NB4 (cell line): ENCODE measurements at regions not wholly inside any gene's neighbourhood (a gene's known extent, or its start where the extent isn't known, plus 50 kb on each side); places are given as distances from the start of the nearest gene placed in this dataset.

ENCODE experiments used
- DNase-seq: peaks from one replicate; pipeline ENCODE4 v3.0.0; 2010; ENCODE audit warnings: low read depth
- H3K4me3 ChIP-seq: one replicate; pipeline ENCODE4 v1.5.1; 2011; ENCODE audit warnings: mild to moderate bottlenecking, low read depth, low read length, moderate library complexity
- MYC ChIP-seq: IDR thresholded peaks from 2 replicates; pipeline ENCODE4 v1.6.1; 2011; ENCODE audit warnings: low read depth, low read length
- POLR2A ChIP-seq: IDR thresholded peaks from 2 replicates; pipeline ENCODE4 v1.6.1; 2011; ENCODE audit warnings: mild to moderate bottlenecking; ENCODE audit not compliant: insufficient read length; ENCODE audit errors: extremely low read depth
- TF ChIP-seq, protein P1 (sequence below): IDR thresholded peaks from one replicate; pipeline ENCODE4 v1.5.1; 2012; ENCODE audit warnings: low read depth, low read length
- TF ChIP-seq, protein P2 (sequence below): IDR thresholded peaks from 2 replicates; pipeline ENCODE4 v1.6.1; 2011; ENCODE audit warnings: low read depth, low read length

DNA sequence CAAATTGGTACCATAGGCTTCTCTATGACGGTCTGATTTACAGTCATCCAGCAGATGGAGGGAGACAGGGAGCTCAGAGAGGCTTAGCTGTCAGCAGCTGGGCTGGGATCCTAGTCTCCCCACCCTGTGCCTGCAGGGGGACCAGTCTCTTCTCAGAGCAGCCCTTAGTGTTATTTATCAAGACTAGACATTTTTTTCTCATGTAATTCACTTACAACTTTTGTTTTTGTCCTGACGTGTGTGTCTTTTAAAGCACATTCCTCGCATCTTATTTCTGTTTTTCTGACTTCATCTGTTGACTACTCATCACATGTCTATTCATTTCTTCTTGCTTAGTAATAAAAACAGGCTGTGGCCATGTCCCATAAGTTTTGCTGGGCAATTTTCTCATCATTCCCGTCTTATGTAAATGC lies 116.1 kb downstream of the KLF13 start:
- TF ChIP-seq POLR2A = no peak
- TF ChIP-seq MYC = no peak
- TF ChIP-seq, protein P1, sequence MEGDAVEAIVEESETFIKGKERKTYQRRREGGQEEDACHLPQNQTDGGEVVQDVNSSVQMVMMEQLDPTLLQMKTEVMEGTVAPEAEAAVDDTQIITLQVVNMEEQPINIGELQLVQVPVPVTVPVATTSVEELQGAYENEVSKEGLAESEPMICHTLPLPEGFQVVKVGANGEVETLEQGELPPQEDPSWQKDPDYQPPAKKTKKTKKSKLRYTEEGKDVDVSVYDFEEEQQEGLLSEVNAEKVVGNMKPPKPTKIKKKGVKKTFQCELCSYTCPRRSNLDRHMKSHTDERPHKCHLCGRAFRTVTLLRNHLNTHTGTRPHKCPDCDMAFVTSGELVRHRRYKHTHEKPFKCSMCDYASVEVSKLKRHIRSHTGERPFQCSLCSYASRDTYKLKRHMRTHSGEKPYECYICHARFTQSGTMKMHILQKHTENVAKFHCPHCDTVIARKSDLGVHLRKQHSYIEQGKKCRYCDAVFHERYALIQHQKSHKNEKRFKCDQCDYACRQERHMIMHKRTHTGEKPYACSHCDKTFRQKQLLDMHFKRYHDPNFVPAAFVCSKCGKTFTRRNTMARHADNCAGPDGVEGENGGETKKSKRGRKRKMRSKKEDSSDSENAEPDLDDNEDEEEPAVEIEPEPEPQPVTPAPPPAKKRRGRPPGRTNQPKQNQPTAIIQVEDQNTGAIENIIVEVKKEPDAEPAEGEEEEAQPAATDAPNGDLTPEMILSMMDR = no peak
- TF ChIP-seq, protein P2, sequence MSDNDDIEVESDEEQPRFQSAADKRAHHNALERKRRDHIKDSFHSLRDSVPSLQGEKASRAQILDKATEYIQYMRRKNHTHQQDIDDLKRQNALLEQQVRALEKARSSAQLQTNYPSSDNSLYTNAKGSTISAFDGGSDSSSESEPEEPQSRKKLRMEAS = no peak
- no peak overlapping the region for H3K4me3 ChIP-seq
- no peak for DNase-seq

DNA sequence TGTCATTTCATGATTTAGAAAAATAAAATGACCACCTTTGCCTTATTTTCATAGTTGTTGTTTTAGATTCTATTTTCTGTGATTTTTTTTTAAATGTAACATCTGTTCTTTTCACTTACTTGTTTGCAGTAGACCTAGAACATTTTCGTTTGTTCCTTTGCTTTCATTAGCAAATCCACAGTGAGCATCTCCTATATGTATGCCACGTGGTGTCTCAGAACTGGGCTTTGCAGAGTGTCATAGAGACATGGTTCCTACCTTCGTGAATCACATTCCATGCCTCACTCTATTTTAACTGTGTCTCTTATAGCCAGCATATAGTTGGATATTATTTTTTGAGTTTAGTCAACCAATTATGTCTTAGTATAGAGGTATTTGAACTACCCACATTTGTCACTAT lies 118.2 kb downstream of the KLF13 start:
- H3K4me3 ChIP-seq = no peak overlapping the region
- TF ChIP-seq MYC (no peak), POLR2A (no peak)
- TF ChIP-seq, protein P1 = no peak
- TF ChIP-seq, protein P2 = no peak
- DNase-seq = no peak

GRCh38 chr15:31446546-31446945 lies 119.9 kb downstream of the KLF13 start:
- TF ChIP-seq, protein P2 = no peak
- TF ChIP-seq POLR2A = no peak
- no peak overlapping the region for H3K4me3 ChIP-seq
- no peak for DNase-seq

DNA sequence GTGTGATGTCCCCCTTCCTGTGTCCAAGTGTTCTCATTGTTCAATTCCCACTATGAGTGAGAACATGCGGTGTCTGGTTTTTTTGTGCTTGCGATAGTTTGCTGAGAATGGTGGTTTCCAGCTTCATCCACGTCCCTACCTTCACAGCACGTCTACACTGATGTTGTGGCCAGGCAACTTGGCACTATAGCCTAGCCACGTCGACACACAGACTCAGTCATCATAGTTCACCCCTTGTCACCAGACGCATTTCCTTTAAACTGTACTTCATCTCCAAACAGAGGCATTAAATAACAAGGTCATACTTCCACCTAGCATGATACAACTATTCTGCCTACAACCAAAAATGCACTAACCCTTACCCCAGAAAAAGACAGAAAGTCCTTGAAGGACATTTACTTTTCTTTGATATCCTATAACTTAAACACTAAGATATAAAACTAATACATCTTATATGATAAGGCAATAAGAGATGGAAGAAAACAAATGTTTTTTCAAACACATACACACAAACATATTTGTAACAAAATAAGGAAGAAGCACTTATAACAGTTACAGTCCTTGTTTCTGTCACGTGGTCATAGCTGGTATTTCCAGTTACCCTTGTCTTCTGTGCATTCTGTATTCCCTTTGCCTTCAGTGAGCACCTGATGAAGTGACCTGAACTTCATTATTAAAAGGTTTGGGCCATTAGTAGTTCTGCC lies 121.4 kb downstream of the KLF13 start:
- TF ChIP-seq MYC (no peak), POLR2A (no peak)
- TF ChIP-seq, protein P1 = no peak
- TF ChIP-seq, protein P2 = no peak
- no peak for DNase-seq

GRCh38 chr15:31448635-31448979 lies 122.0 kb downstream of the KLF13 start:
- H3K4me3 ChIP-seq = no peak overlapping the region
- DNase-seq = no peak
- TF ChIP-seq MYC = no peak
- TF ChIP-seq, protein P1 = no peak
- TF ChIP-seq, protein P2 = no peak
- no peak for TF ChIP-seq POLR2A

More for the DNA sequence above, 121.4 kb downstream of the KLF13 start:
- H3K4me3 ChIP-seq = no peak overlapping the region

DNA sequence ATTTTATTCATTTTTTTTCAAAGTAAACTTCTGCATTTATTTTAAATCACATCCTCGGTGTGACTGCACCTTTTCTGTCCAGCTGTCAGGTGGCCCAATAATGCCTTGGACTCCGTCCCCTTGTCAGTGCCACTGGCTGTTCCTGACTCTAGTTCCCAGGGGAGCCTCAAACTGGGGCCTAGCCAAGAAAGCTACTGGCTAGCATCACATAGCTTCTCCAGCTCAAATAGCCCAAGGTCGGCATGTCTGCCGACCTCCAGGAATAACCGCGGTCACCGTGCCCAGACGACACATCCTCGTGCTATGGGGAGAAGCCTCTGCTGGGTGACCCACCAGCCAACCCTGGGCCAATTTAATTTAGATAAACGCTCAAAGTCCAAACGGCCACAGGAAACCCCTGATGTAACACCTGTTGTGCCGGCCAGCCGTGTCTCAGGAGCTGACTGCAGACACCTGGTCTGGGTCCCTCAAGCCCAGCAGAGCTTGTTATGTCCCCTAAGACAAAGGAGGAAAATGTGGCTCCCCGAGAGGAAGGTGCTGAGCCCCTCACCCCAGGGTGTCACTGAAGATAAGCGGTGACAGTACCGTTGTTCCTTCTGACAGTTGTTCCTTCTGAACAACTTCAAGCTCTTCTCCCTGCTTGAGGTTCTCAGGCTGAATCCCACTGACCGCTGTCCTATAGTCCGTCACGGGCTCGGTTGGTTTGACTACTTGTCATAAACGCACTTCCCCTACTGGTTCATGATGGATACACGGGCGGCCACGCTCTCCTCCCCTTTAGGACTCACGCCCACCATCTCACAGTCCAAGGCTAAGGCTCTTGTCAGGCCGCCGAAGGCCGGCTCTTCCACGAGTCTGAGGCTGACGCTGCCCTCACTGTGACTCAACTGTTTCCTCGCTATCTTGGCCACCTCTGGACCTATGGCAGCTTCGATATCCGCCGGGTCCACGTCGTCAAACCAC lies 126.2 kb downstream of the KLF13 start:
- H3K4me3 ChIP-seq = no peak overlapping the region
- no peak for TF ChIP-seq POLR2A
- TF ChIP-seq, protein P1 = no peak
- TF ChIP-seq, protein P2 = no peak
- no peak for TF ChIP-seq MYC
- no peak for DNase-seq
